GM12864 (cell line): ENCODE measurements at regions not wholly inside any gene's neighbourhood (a gene's known extent, or its start where the extent isn't known, plus 50 kb on each side); places are given as distances from the start of the nearest gene placed in this dataset.

Source experiments
- DNase-seq: peaks from one replicate; pipeline ENCODE4 v3.0.0-alpha.2; 2011; ENCODE audit warnings: low read depth
- H3K4me3 ChIP-seq: 2 replicates; pipeline ENCODE4 v1.5.1; 2011; ENCODE audit warnings: mild to moderate bottlenecking, low read depth, low read length, control low read depth
- TF ChIP-seq, protein P1 (sequence below): IDR thresholded peaks from 2 replicates; pipeline ENCODE4 v1.5.1; 2011; ENCODE audit warnings: low read depth, mild to moderate bottlenecking, moderate library complexity, low read length, control low read depth, inconsistent platforms; ENCODE audit errors: missing control alignments

DNA sequence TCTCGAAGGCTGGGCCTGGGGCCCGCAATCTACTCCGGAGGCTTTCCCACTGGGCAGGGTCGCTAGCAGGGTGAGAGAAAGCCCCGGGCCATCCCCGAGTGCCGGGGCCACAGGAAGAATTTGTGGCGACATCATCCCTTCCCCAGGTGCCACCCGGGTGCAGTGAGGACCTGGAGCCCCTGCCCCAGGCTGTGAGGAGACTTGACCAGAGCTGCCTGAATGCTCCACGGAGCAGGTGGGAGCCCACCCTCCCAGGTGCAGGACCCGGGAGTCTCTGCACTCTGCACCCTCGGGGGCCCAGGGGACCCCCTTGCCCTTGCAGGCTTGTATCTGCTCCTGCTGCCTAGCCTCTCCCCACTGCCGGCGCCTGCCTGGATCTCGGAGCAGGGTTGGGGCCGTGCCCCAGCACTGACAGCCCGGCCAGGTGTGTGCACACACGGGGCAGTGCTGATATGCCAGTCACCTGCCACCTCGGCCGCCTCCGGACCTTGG lies 67.5 kb upstream of the RGS7 start:
- TF ChIP-seq, protein P1, sequence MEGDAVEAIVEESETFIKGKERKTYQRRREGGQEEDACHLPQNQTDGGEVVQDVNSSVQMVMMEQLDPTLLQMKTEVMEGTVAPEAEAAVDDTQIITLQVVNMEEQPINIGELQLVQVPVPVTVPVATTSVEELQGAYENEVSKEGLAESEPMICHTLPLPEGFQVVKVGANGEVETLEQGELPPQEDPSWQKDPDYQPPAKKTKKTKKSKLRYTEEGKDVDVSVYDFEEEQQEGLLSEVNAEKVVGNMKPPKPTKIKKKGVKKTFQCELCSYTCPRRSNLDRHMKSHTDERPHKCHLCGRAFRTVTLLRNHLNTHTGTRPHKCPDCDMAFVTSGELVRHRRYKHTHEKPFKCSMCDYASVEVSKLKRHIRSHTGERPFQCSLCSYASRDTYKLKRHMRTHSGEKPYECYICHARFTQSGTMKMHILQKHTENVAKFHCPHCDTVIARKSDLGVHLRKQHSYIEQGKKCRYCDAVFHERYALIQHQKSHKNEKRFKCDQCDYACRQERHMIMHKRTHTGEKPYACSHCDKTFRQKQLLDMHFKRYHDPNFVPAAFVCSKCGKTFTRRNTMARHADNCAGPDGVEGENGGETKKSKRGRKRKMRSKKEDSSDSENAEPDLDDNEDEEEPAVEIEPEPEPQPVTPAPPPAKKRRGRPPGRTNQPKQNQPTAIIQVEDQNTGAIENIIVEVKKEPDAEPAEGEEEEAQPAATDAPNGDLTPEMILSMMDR = no peak
- DNase-seq = no peak
- H3K4me3 ChIP-seq = no peak overlapping the region

DNA sequence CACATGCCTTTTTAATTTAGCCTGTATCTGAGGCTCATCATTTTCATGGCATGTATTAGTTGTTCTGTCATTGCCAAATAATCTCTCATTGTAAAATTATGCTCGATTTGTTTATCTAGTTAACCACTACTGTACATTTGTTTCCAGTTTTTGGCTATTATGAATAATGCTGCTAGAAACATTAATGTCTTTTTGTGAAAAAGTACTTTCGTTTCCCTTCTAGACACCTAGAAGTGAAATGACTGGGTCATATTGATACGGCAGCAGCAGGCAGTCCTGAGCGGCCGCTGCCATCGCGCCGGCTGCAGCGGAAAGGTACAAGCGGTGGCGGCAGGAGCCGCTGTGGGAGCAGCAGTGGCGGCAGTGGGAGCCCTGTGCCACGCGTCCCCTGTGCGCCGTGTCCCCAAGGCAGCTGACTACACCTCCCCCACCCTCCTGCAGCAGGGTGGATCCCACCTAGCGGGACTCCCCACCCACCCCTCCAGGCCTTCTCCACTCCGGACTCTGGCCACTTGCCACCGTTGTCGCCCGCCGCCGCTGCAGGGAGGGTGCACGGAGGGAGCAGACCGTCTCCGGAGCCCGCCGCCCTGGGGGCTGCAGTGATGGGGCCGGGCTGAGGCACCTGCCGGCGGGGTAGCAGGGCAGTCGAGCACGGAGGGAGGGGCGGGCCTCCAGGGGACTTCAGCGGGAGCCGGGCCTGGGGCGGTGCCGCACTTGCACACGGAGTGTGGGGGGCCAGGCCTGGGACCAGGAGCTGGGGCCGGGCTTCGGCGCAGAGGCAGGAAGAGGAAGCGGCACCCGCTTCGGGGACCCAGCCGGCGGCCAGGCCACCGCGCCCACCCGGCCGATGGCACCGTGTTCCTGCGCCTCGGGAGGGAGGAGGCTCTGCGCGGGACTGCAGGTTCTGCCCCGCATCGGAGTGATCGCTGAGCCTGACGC lies 66.8 kb upstream of the RGS7 start:
- TF ChIP-seq, protein P1 = no peak
- H3K4me3 ChIP-seq = peak overlapping the region; percentile 35
- no peak for DNase-seq

- DNase-seq = no peak
- no peak overlapping the region for H3K4me3 ChIP-seq
- TF ChIP-seq, protein P1 = no peak
Measured at GRCh38 chr1:241422470-241422869, 65.5 kb upstream of the RGS7 start.

- no peak overlapping the region for H3K4me3 ChIP-seq
- no peak for DNase-seq
- TF ChIP-seq, protein P1 = no peak
Measured at GRCh38 chr1:241419986-241420385, 63.0 kb upstream of the RGS7 start.

- TF ChIP-seq, protein P1 = no peak
- H3K4me3 ChIP-seq = no peak overlapping the region
- no peak for DNase-seq
Measured at GRCh38 chr1:241417258-241417657, 60.3 kb upstream of the RGS7 start.

DNA sequence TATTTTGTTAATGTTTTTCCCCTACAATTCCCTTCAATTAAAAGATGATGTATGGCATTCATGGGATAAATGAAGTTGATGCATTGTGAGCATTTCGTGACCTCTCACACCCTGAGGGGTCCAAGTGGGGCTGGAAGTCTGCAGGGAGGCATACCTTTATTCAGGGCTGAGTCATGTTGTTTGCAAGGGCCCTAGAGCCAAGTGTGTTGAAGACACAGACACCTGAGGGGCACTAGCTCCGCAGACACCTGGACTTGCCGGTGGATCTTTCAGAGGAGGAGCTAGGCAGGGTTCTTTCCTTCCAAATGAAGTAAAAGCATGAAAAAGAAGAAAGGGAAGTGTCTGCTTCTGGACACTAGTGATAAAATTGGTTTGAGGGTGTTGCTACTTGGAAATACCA lies 57.0 kb upstream of the RGS7 start:
- no peak overlapping the region for H3K4me3 ChIP-seq
- no peak for DNase-seq
- TF ChIP-seq, protein P1 = no peak
